H9 (cell line): ENCODE measurements at regions not wholly inside any gene's neighbourhood (a gene's known extent, or its start where the extent isn't known, plus 50 kb on each side); places are given as distances from the start of the nearest gene placed in this dataset.

Experiments
- DNase-seq: peaks from one replicate; pipeline ENCODE4 v3.0.0-alpha.2; 2017
- H2AFZ ChIP-seq: one replicate; pipeline ENCODE4 v1.6.1; 2013; ENCODE audit warnings: mild to moderate bottlenecking, low read length, control low read depth, moderate library complexity
- H2AK5ac ChIP-seq: 2 replicates; pipeline ENCODE4 v1.6.1; 2013; ENCODE audit warnings: low read length, control low read depth, mixed read lengths; ENCODE audit not compliant: insufficient read length
- H2BK120ac ChIP-seq: one replicate; pipeline ENCODE4 v1.6.1; 2013; ENCODE audit warnings: low read depth, mild to moderate bottlenecking, low read length, control low read depth, inconsistent platforms; ENCODE audit not compliant: poor library complexity, severe bottlenecking
- H2BK12ac ChIP-seq: 2 replicates; pipeline ENCODE4 v1.6.1; 2013; ENCODE audit warnings: low read length, control low read depth, mixed read lengths, low read depth; ENCODE audit not compliant: insufficient read length
- H2BK15ac ChIP-seq: 2 replicates; pipeline ENCODE4 v1.6.1; 2013; ENCODE audit warnings: low read depth, low read length, control low read depth
- H2BK20ac ChIP-seq: one replicate; pipeline ENCODE4 v1.6.1; 2013; ENCODE audit warnings: low read depth, mild to moderate bottlenecking, low read length, control low read depth, inconsistent platforms; ENCODE audit not compliant: poor library complexity, severe bottlenecking
- H2BK5ac ChIP-seq: 2 replicates; pipeline ENCODE4 v1.6.1; 2013; ENCODE audit warnings: low read length, control low read depth, mixed read lengths; ENCODE audit not compliant: insufficient read length
- H3K14ac ChIP-seq: 2 replicates; pipeline ENCODE4 v1.6.1; 2013; ENCODE audit warnings: low read length, control low read depth; ENCODE audit not compliant: insufficient read depth
- H3K18ac ChIP-seq: 2 replicates; pipeline ENCODE4 v1.6.1; 2013; ENCODE audit warnings: low read depth, mild to moderate bottlenecking, mixed read lengths, low read length, control low read depth; ENCODE audit not compliant: insufficient read length
- H3K23ac ChIP-seq: 2 replicates; pipeline ENCODE4 v1.6.1; 2013; ENCODE audit warnings: low read length, control low read depth, mixed read lengths, low read depth; ENCODE audit not compliant: insufficient read length
- H3K23me2 ChIP-seq: 2 replicates; pipeline ENCODE4 v1.6.1; 2013; ENCODE audit warnings: low read depth, mild to moderate bottlenecking, mixed read lengths, low read length, control low read depth; ENCODE audit not compliant: insufficient read length, poor library complexity, severe bottlenecking
- H3K27ac ChIP-seq: 2 replicates; pipeline ENCODE4 v1.5.1; 2013; ENCODE audit warnings: low read length, control low read depth, mixed read lengths, low read depth; ENCODE audit not compliant: insufficient read length
- H3K27me3 ChIP-seq: 2 replicates; pipeline ENCODE4 v1.6.1; 2013; ENCODE audit warnings: low read length, control low read depth, inconsistent platforms; ENCODE audit not compliant: insufficient read depth
- H3K4ac ChIP-seq: 2 replicates; pipeline ENCODE4 v1.6.1; 2013; ENCODE audit warnings: low read depth, mild to moderate bottlenecking, control low read depth, inconsistent platforms, low read length, moderate library complexity
- H3K4me1 ChIP-seq: 2 replicates; pipeline ENCODE4 v1.6.1; 2013; ENCODE audit warnings: low read length, control low read depth, inconsistent platforms; ENCODE audit not compliant: insufficient read depth
- H3K4me2 ChIP-seq: 2 replicates; pipeline ENCODE4 v1.6.1; 2013; ENCODE audit warnings: low read length, control low read depth, mixed read lengths; ENCODE audit not compliant: insufficient read length, insufficient read depth
- H3K56ac ChIP-seq: 2 replicates; pipeline ENCODE4 v1.6.1; 2013; ENCODE audit warnings: low read depth, mild to moderate bottlenecking, mixed read lengths, low read length, control low read depth; ENCODE audit not compliant: insufficient read length
- H3K79me1 ChIP-seq: 2 replicates; pipeline ENCODE4 v1.6.1; 2013; ENCODE audit warnings: low read depth, mild to moderate bottlenecking, moderate library complexity, low read length, control low read depth, inconsistent platforms; ENCODE audit not compliant: insufficient read depth, poor library complexity, severe bottlenecking
- H3K79me2 ChIP-seq: 2 replicates; pipeline ENCODE4 v1.6.1; 2013; ENCODE audit warnings: low read length, control low read depth, inconsistent platforms; ENCODE audit not compliant: insufficient read depth
- H3K9ac ChIP-seq: 2 replicates; pipeline ENCODE4 v1.6.1; 2013; ENCODE audit warnings: low read length, control low read depth, mixed read lengths; ENCODE audit not compliant: insufficient read length; ENCODE audit errors: extremely low read depth
- H3K9me3 ChIP-seq: one replicate; pipeline ENCODE4 v1.6.1; 2013; ENCODE audit warnings: low read depth, low read length, inconsistent platforms; ENCODE audit not compliant: control insufficient read depth
- H3T11ph ChIP-seq: one replicate; pipeline ENCODE4 v1.6.1; 2013; ENCODE audit warnings: mild to moderate bottlenecking, low read length, control low read depth, inconsistent platforms
- H4K20me1 ChIP-seq: one replicate; pipeline ENCODE4 v1.6.1; 2013; ENCODE audit not compliant: control insufficient read depth, insufficient read length, insufficient read depth
- H4K5ac ChIP-seq: 2 replicates; pipeline ENCODE4 v1.6.1; 2013; ENCODE audit warnings: low read depth, mild to moderate bottlenecking, mixed read lengths, low read length, control low read depth; ENCODE audit not compliant: insufficient read length
- H4K8ac ChIP-seq: replicated peaks from 2 replicates; pipeline ENCODE4 v1.6.1; 2013; ENCODE audit warnings: low read length, control low read depth, mixed read lengths, low read depth; ENCODE audit not compliant: insufficient read length
- H4K91ac ChIP-seq: 2 replicates; pipeline ENCODE4 v1.6.1; 2013; ENCODE audit warnings: low read depth, mild to moderate bottlenecking, moderate library complexity, mixed read lengths, low read length, control low read depth; ENCODE audit not compliant: insufficient read length
- H3K27ac Mint-ChIP-seq, 3 experiments: 2 replicates in 2 of 3; 3 replicates in 1 of 3; pipeline ENCODE4 v1.8.0; 2020 to 2021; ENCODE audit warnings: mixed read lengths in 3 of 3, mild to moderate bottlenecking in 1 of 3, moderate library complexity in 1 of 3
- H3K27me3 Mint-ChIP-seq: 2 replicates; pipeline ENCODE4 v1.8.0; 2021; ENCODE audit warnings: low read depth, mild to moderate bottlenecking, moderate library complexity, mixed read lengths
- H3K36me3 Mint-ChIP-seq, 3 experiments: 2 replicates in 2 of 3; 3 replicates in 1 of 3; pipeline ENCODE4 v1.8.0; 2020 to 2021; ENCODE audit warnings: low read depth in 3 of 3, mixed read lengths in 3 of 3; ENCODE audit not compliant: insufficient read depth in 1 of 3
- H3K4me1 Mint-ChIP-seq, 2 experiments: 2 replicates each; pipeline ENCODE4 v1.8.0; 2020; ENCODE audit warnings: mixed read lengths in 2 of 2
- H3K4me3 Mint-ChIP-seq, 2 experiments: 2 replicates in 1 of 2; 3 replicates in 1 of 2; pipeline ENCODE4 v1.8.0; 2020 to 2021; ENCODE audit warnings: mild to moderate bottlenecking in 2 of 2, mixed read lengths in 2 of 2, moderate library complexity in 1 of 2
- H3K9me3 Mint-ChIP-seq, 2 experiments: 2 replicates in 1 of 2; 3 replicates in 1 of 2; pipeline ENCODE4 v1.8.0; 2020; ENCODE audit warnings: mild to moderate bottlenecking in 2 of 2, mixed read lengths in 2 of 2, moderate library complexity in 1 of 2
- WGBS: extraction: QIAGEN DNeasy Blood & Tissue Kit; methylation state at CpG from one replicate; pipeline ENCODE4 v1.1.7; 2013; ENCODE audit warnings: missing lambda C conversion rate, low lambda C conversion rate, mixed read lengths; ENCODE audit not compliant: insufficient read length; ENCODE audit errors: extremely low coverage; 5-methylcytosine and 5-hydroxymethylcytosine counted together
- TF ChIP-seq, protein P1 (sequence below): fragments of 200-600 bp; sonication (generic); conservative IDR thresholded peaks from 3 replicates; pipeline ENCODE4 v1.8.0; 2021; ENCODE audit warnings: antibody characterized with exemption, mild to moderate bottlenecking

DNA sequence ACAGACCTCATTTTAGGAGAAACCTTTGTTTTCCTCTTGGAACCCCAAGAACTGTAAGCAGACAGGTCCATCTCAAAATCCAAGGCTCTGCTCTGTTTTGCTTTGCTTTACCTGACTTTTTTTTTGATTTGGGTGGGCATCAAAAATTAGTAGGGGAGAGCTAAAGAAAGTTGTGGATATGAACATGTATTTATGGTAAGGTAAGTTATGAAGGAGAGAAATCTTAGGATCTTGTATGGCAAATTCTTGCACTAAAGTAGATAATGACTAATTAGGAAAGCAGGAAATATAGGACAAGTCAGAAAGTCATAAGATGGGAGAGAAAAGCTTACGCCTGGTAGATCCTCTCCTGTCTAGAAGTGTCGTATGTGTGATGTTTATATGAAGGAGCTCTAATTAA, 116.1 kb upstream of the VPREB1 start:
- H4K20me1 ChIP-seq, result no peaks in the 10 kb centered on the region
- H3K27me3 ChIP-seq, result peaks cover 25% of the 10 kb centered on the region; the same call in 1 of the 2 replicates
- H3K27ac ChIP-seq, result no peak overlapping the region
- no peak overlapping the region for H3K56ac ChIP-seq
- H2BK5ac ChIP-seq, result no peak overlapping the region
- no peak overlapping the region for H3K27ac Mint-ChIP-seq
- H4K5ac ChIP-seq, result no peak overlapping the region
- no peak overlapping the region for H2AK5ac ChIP-seq
- H3K4me3 Mint-ChIP-seq, result no peak overlapping the region
- no peaks in the 10 kb centered on the region for H3K79me2 ChIP-seq
- H4K8ac ChIP-seq, result no peak overlapping the region
- H4K91ac ChIP-seq, result no peak overlapping the region
- TF ChIP-seq, protein P1, sequence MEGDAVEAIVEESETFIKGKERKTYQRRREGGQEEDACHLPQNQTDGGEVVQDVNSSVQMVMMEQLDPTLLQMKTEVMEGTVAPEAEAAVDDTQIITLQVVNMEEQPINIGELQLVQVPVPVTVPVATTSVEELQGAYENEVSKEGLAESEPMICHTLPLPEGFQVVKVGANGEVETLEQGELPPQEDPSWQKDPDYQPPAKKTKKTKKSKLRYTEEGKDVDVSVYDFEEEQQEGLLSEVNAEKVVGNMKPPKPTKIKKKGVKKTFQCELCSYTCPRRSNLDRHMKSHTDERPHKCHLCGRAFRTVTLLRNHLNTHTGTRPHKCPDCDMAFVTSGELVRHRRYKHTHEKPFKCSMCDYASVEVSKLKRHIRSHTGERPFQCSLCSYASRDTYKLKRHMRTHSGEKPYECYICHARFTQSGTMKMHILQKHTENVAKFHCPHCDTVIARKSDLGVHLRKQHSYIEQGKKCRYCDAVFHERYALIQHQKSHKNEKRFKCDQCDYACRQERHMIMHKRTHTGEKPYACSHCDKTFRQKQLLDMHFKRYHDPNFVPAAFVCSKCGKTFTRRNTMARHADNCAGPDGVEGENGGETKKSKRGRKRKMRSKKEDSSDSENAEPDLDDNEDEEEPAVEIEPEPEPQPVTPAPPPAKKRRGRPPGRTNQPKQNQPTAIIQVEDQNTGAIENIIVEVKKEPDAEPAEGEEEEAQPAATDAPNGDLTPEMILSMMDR, result no peak
- no peak overlapping the region for H3K18ac ChIP-seq
- H3K14ac ChIP-seq, result no peak overlapping the region
- H3K4me1 Mint-ChIP-seq, result peaks cover 18 to 27% of the 10 kb centered on the region in 2 experiments
- H3K23ac ChIP-seq, result no peak overlapping the region
- no peak overlapping the region for H3K9ac ChIP-seq
- H2BK120ac ChIP-seq, result no peak overlapping the region
- H2BK15ac ChIP-seq, result no peak overlapping the region
- no peaks in the 10 kb centered on the region for H3K9me3 ChIP-seq
- H3K79me1 ChIP-seq, result no peaks in the 10 kb centered on the region
- H2AFZ ChIP-seq, result no peak overlapping the region
- peaks cover 96% of the 10 kb centered on the region for H3K27me3 Mint-ChIP-seq
- no CpG with 5 or more reads among the region's 2 CpGs for WGBS
- H3K9me3 Mint-ChIP-seq, result peaks cover 8% of the 10 kb centered on the region in 2 experiments; a peak in 4 of 5 replicates
- no peak overlapping the region for H3K4ac ChIP-seq
- no peaks in the 10 kb centered on the region for H3K4me1 ChIP-seq
- no peak overlapping the region for H2BK20ac ChIP-seq
- H3K4me2 ChIP-seq, result no peak overlapping the region
- H2BK12ac ChIP-seq, result no peak overlapping the region
- H3K36me3 Mint-ChIP-seq, result peaks cover 0 to 8% (median 4%) of the 10 kb centered on the region in 3 experiments; a peak in 3 of 7 replicates
- H3T11ph ChIP-seq, result no peak overlapping the region
- DNase-seq, result no peak
- H3K23me2 ChIP-seq, result no peaks in the 10 kb centered on the region
